ENCODE measurements at regions not wholly inside any gene's neighbourhood (a gene's known extent, or its start where the extent isn't known, plus 50 kb on each side); places are given as distances from the start of the nearest gene placed in this dataset.

GRCh38 chr6:168206186-168206585 lies 113.4 kb downstream of the DACT2 start:
- TF ChIP-seq RAD21 (IDR thresholded peaks at IDR 0.05; ENCODE audit: low read length) (no peak), CTCF (conservative IDR thresholded peaks at IDR 0.05; ENCODE audit: low read depth, low read length) (no peak), RFX5 (IDR thresholded peaks at IDR 0.05; ENCODE audit: low read depth, low read length) (no peak), POLR2A (IDR thresholded peaks at IDR 0.05; ENCODE audit: low read depth, low read length) (no peak), RCOR1 (IDR thresholded peaks at IDR 0.05; ENCODE audit: insufficient replicate concordance, low read length) (no peak), MAFK (IDR thresholded peaks at IDR 0.05; ENCODE audit: low read depth, low read length) (no peak), ELK1 (IDR thresholded peaks at IDR 0.05; ENCODE audit: borderline replicate concordance, low read depth, low read length) (no peak)

All from IMR-90 (cell line).